Stimulated activated naive CD8-positive, alpha-beta T cell treated with anti-CD3 and anti-CD28 coated beads, Interleukin-15, amount 100 ng/mL, for 72 hours (primary cell): ENCODE measurements at regions not wholly inside any gene's neighbourhood (a gene's known extent, or its start where the extent isn't known, plus 50 kb on each side); places are given as distances from the start of the nearest gene placed in this dataset.
A peak's percentile ranks its signal among the peaks of the same experiment; 100 is the strongest.

Experiments
- ATAC-seq: fragments of 150-1000 bp; cut with Tn5 transposase; 2 replicates; pipeline ENCODE4 v1.10.0; 2021; ENCODE audit warnings: mild to moderate bottlenecking, moderate library complexity
- DNase-seq, 2 donors: peaks; one replicate each; pipeline ENCODE4 v3.0.0; 2021 to 2022
- H3K27ac Mint-ChIP-seq, 2 donors: one replicate each; pipeline ENCODE4 v1.8.0; 2022; ENCODE audit warnings: mild to moderate bottlenecking in 2 of 2, mixed read lengths in 2 of 2, moderate library complexity in 2 of 2
- H3K27me3 Mint-ChIP-seq: one replicate; pipeline ENCODE4 v1.8.0; 2022; ENCODE audit warnings: mixed read lengths
- H3K4me1 Mint-ChIP-seq: one replicate; pipeline ENCODE4 v1.8.0; 2022; ENCODE audit warnings: mild to moderate bottlenecking, mixed read lengths
- H3K4me3 Mint-ChIP-seq, 2 donors: one replicate each; pipeline ENCODE4 v1.8.0; 2022; ENCODE audit warnings: mild to moderate bottlenecking in 2 of 2, mixed read lengths in 2 of 2, moderate library complexity in 1 of 2
- H3K9me3 Mint-ChIP-seq, 2 donors: one replicate each; pipeline ENCODE4 v1.8.0; 2022; ENCODE audit warnings: mixed read lengths in 2 of 2

DNA sequence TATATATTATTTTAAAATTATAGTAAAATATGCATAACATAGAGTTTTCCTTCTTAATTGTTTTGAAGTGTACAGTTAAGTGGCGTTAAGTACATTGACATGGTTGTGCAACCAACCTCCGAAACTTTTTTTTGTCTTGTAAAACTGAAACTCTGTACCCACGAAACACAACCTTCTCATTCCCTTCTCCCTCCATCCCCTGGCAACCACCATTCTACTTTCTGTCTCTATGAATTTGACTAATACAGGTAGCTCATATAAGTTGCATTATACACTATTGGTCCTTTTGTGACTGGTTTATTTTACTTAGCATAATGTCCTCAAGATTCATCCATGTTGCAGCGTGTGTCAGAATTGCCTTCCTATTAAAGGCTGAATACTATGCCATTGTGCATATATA, 179.4 kb downstream of the SATB1 start:
- ATAC-seq (peak; percentile 94), DNase-seq (peak in 1 of 2 donors; percentile 21)
- Mint-ChIP-seq H3K27me3 (peaks cover 4% of the 10 kb centered on the region), H3K4me3 (no peak overlapping the region), H3K27ac (no peak overlapping the region), H3K4me1 (peaks cover 9% of the 10 kb centered on the region), H3K9me3 (peaks cover 0 to 4% of the 10 kb centered on the region in 2 donors)

DNA sequence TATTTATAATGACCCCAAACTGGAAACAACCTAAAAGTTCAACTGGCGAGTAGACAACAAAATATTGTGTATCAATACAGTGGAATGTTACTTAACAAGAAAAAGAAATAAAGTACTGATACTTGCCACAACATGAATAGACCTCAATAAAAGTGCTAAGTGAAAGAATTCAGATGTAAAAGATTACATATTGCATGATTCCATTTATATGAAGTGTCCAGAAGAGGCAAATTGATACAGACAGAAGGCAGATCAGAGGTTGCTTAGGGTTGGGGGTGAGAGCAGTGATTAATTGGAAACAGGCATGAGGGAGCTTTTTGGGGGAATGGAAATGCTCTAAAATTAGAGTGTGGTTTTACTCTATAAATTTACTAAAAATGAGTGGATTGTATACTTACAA, 183.3 kb downstream of the SATB1 start:
- DNase-seq (no peak), ATAC-seq (no peak)
- Mint-ChIP-seq H3K4me1 (peaks cover 9% of the 10 kb centered on the region), H3K4me3 (no peak overlapping the region), H3K27me3 (no peaks in the 10 kb centered on the region), H3K9me3 (no peaks in the 10 kb centered on the region), H3K27ac (no peak overlapping the region)

DNA sequence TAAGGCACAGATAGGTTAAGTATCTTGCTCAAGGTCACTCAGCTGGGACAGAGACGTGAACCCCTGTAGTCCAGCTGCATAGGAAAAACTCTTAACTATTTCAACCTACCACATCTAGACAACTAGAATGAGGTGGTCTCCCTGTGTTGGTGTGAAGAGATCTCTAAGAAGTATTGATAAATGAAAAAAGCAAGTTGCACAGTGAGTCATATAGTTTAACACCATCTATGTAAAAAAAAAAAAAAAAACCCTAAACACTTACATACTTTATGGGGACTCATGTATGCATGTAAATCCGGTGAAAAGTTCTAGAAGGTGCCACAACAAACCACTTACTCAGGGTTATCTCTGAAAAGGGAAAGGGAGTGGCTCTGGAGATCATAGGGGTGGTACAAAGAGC, 185.5 kb downstream of the SATB1 start:
- DNase-seq (no peak), ATAC-seq (no peak)
- H3K4me3 Mint-ChIP-seq: no peak overlapping the region
- no peak overlapping the region for H3K27ac Mint-ChIP-seq
- H3K4me1 Mint-ChIP-seq: no peaks in the 10 kb centered on the region
- no peaks in the 10 kb centered on the region for H3K9me3 Mint-ChIP-seq
- H3K27me3 Mint-ChIP-seq: no peaks in the 10 kb centered on the region

DNA sequence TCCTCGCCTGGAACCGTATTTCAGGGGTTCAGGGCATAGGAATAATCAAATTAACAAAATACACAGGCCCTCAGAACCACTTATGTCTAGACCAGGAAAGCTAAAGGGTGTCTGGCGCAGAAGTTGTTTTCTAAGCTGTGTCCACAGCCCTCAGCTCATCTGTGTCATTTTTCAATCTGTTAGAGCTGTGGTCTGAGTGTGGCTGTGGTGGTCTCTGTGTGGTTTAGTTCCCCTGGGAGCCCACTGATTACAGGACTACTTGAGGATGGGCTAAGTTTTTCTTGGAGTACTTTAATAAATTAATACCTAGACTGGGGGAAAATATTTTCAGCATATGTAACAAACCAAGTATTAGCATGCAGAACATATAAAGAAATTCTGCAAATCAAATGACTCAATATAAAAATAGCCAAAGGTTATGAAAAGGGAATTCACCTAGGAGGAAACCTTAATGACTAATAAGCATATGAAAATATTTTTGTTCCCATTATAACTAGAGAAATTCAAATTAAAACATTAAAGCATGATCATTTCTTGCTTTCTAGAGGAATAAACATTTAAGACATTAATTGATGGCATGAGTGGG, 186.3 kb downstream of the SATB1 start:
- Mint-ChIP-seq H3K27ac (no peak overlapping the region), H3K4me1 (no peaks in the 10 kb centered on the region), H3K9me3 (no peaks in the 10 kb centered on the region), H3K27me3 (no peaks in the 10 kb centered on the region), H3K4me3 (no peak overlapping the region)
- ATAC-seq (no peak), DNase-seq (no peak)

DNA sequence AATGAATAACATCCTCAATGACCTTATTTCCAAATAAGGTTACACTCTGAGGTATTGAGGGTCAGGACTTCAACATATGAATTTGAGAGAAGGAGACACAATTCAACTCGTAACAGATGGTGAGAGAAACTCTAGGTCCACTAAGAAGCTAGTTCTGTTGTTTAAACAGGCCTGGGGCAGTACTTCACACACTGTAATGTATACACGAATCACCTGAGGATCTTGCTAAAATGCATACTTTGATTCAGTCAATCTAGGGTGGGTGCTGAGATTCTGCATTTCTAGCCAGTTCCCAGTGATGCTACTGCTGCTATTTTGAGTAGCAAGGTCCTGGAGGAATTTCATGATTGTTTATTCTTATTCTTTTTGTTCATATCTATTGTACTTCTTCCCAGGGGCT, 186.8 kb downstream of the SATB1 start:
- H3K4me3 Mint-ChIP-seq: no peak overlapping the region

DNA sequence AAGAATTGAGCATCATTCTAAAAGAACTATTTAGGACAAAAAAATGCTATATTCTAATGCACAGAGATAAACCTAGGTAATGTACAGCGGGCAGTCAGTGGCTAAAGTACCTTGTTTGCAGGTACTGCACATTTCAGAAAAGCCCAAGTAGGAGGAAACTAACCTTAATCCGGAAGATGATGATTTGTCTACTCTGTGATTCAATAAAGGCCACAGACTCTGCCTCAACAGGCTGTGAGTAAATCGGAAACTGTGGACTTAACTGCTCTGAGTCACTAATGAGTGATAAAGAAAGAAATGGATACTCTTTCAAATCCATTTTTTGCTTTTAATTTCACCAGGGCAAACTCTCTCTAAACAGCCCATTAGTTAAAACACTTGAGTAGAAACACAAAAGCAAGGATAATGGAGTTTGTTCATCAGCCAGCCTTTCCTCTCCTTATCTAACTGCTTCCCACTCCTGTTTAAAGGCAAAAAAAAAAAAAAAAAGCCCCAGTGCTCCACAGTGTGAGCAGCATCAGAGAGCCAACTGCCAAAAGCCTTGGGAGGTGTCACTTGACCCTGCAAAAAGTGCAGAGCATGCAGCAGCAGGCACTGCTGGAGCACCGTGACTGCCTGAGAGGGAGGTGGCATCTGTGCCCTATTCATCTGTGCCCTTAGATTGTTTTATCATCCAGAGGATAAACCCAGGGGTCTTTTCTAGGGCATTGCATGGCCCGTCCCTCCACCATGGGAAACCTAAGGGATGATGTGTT, 187.7 kb downstream of the SATB1 start:
- ATAC-seq (peak; percentile 90), DNase-seq (peak in 1 of 2 donors; percentile 14)
- Mint-ChIP-seq H3K27me3 (no peaks in the 10 kb centered on the region), H3K4me1 (no peaks in the 10 kb centered on the region), H3K27ac (no peak overlapping the region), H3K4me3 (no peak overlapping the region), H3K9me3 (no peaks in the 10 kb centered on the region)

More for the DNA sequence above, 186.8 kb downstream of the SATB1 start:
- Mint-ChIP-seq H3K27ac (no peak overlapping the region), H3K9me3 (no peaks in the 10 kb centered on the region), H3K4me1 (no peaks in the 10 kb centered on the region), H3K27me3 (no peaks in the 10 kb centered on the region)
- DNase-seq (no peak), ATAC-seq (no peak)

DNA sequence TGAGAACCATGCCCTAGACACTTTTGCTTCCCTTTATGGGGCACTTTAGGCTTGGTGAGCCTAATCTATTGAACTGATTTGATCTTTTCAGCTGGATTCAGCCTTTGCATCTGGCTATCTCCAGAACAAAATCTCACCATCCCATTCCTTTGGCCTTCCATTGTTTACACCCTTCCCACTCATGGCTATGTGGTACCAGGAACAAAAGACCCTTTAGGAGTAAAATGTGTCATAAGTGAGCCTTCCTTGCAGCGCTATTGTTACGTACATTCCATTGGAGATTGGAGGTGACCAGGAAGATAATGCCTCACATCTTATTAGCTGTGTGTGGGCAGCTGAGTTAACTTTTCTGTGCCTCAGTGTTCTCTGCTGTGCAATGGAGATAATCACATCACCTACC, 188.4 kb downstream of the SATB1 start:
- DNase-seq (no peak), ATAC-seq (no peak)
- Mint-ChIP-seq H3K9me3 (no peaks in the 10 kb centered on the region), H3K27me3 (no peaks in the 10 kb centered on the region), H3K4me3 (no peak overlapping the region), H3K4me1 (no peaks in the 10 kb centered on the region), H3K27ac (no peak overlapping the region)

DNA sequence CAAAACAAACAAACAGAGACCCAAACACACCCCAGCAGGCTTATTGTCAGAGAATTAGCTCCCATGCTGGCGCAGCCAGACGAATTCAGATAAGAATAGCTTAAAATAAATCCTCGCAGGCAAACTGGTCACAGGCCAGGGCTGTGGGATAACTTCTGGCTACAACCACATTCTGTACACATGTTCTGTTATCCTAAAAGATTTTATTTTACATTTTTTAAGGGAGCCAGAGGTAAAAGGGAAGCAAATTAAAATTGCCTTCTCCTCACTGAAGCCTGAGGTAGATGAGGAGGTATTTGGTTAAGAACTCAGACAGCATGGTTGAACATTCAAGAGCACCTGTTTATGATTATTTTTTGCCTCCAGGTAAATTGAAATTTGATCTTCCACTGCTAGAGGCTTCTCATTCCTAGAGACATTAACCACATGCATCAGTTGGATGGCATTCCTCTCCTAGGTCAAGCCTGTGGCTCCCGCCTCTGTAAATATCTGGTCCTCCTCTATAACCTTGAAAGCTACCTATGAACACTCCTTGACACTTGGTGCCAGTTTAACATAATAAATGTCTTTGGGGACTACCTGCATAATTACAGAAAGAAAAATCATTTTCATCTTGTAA, 190.3 kb downstream of the SATB1 start:
- Mint-ChIP-seq H3K9me3 (no peaks in the 10 kb centered on the region), H3K27me3 (no peaks in the 10 kb centered on the region), H3K4me3 (no peak overlapping the region), H3K27ac (no peak overlapping the region), H3K4me1 (no peaks in the 10 kb centered on the region)
- DNase-seq (no peak), ATAC-seq (no peak)

DNA sequence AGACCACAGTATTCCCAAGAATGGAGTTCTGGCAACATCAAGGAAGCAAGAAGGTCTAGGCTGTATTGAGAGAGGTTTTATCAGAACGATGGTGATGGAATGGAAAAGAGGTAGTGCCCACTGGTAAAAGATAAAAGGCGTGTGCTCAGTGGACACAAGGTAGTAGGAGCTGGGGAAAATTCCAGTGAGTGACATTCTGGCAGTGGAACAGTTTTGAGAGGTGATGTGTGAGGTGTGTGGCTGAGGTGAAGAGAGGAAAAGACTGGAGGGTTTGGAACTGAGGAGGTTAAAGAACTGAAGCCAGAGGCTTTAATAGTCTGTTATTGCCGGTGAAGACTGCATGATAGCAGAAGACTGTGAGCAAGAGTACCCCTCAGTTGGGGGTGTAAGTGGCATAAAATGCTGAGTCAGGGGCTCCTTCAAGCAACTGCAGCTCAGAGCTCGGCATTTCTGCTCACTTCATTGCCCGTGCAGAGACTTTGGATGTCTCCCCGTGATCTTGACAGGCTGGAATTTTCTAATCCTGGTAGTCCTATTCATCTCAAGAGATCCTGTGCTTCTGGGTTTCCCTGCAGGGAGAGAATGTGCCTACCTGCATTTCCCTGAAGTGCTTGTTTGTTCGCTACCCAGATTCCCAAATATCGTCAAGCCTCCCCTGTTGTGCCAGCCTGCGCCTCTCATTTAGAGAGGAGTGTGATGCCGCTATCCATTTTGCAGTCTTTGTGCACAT, 191.0 kb downstream of the SATB1 start:
- ATAC-seq: no peak
- no peak overlapping the region for H3K4me3 Mint-ChIP-seq
- no peak overlapping the region for H3K27ac Mint-ChIP-seq
- no peaks in the 10 kb centered on the region for H3K9me3 Mint-ChIP-seq
- no peaks in the 10 kb centered on the region for H3K4me1 Mint-ChIP-seq
- no peaks in the 10 kb centered on the region for H3K27me3 Mint-ChIP-seq
- no peak for DNase-seq

DNA sequence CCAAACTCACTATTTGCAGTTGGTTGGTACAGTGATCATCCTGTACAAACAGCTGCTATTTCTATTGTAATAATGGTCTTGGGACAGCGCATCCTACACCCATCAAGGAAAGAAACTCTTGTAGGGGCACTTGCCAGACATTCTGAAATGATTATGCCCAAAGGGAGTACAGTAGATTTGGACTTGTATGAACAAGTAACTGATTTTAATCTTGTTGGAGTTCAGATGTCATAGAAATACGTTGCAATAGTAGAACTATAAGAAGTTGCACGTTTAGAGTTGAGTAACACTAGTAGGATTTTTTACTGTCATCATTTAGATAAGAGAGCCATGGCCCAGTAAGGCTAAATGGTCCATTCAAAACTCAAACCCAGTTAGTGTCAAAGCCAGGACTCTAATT, 192.8 kb downstream of the SATB1 start:
- Mint-ChIP-seq H3K4me1 (no peaks in the 10 kb centered on the region), H3K27me3 (no peaks in the 10 kb centered on the region), H3K27ac (no peak overlapping the region), H3K4me3 (no peak overlapping the region), H3K9me3 (no peaks in the 10 kb centered on the region)
- ATAC-seq (no peak), DNase-seq (no peak)

DNA sequence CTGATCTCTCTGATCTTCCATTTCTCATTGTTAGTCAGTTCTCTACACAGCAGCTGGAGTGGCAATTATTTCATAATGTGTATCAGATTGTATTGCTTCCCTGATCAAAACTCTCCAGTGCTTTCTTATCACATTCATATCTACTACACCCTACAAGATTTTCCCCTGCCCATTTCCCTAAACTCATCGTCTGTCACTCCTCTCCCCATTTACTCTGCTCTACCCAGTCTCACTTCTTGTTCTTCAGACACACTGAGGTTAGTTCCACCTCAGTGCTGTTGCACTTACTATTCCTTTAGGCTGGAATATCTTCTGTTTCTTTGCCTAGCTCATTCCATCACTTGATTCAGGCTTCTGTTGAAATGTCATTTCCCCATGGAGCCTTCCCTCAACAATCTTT, 197.1 kb downstream of the SATB1 start:
- no peaks in the 10 kb centered on the region for H3K27me3 Mint-ChIP-seq
- H3K9me3 Mint-ChIP-seq: no peaks in the 10 kb centered on the region
- no peak for ATAC-seq
- no peak overlapping the region for H3K4me3 Mint-ChIP-seq
- DNase-seq: no peak
- peaks cover 12% of the 10 kb centered on the region for H3K4me1 Mint-ChIP-seq
- no peak overlapping the region for H3K27ac Mint-ChIP-seq

DNA sequence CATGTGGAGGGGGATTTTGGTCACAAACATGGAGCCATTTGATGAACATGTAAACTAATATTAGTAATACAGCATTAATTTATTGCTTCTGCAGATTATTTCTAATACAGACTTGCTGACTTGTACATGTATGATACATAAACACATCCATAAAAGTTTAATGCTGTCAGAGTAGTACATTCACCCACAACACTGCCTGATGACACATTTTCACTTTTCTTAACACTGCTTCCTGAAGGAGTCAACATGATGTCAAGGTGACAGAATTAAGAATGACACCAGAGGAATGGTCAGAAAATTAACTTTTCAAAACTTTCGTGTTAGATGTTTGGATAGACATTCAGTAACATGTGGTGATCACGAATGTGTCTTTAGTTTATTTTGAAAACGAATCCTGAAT, 199.4 kb downstream of the SATB1 start:
- Mint-ChIP-seq H3K9me3 (no peaks in the 10 kb centered on the region), H3K4me1 (peaks cover 12% of the 10 kb centered on the region), H3K27me3 (no peaks in the 10 kb centered on the region), H3K4me3 (no peak overlapping the region), H3K27ac (no peak overlapping the region)
- DNase-seq: no peak
- ATAC-seq: no peak

DNA sequence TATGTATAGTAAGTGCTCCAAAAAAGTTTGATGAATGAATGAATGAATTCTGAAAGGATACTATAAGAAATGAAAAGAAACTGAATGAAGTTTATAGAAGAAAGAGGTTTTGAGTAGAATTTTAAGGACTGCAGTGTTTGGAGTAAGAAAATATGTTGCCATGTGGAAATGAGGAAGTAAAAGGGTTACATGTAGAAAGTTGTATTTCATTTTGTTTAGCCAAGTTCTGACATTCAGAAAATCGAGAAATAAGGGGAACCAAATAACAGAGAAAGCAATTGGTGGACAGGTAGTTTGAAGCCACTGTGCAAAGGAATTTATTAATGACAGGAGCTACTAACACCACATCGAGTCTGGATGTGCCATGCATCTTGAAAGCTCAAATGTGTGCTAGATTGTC, 200.7 kb downstream of the SATB1 start:
- peaks cover 12% of the 10 kb centered on the region for H3K4me1 Mint-ChIP-seq
- H3K27ac Mint-ChIP-seq: peak overlapping the region in 1 of 2 donors; percentile 63
- H3K4me3 Mint-ChIP-seq: no peak overlapping the region
- ATAC-seq (no peak), DNase-seq (no peak)
- H3K27me3 Mint-ChIP-seq: no peaks in the 10 kb centered on the region
- H3K9me3 Mint-ChIP-seq: no peaks in the 10 kb centered on the region

DNA sequence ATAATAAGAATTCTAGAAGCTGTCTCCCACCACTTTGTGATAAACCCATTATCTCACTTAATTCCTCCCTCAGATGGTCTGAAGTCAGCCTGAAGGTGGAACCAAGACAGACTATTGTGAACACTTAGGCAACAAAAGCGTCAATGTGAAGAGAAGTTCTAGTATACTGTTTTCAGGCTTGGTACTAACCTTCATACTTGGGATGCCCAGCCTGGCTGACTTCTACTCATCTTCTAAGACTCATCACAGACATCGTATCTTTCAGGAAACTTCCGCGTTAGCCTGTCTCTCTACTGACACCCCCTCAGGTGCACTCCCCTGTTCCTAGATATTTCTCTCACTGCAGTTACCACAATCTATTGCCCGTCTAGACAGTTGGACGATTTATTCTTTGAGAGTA, 201.2 kb downstream of the SATB1 start:
- Mint-ChIP-seq H3K27me3 (no peaks in the 10 kb centered on the region), H3K27ac (peak overlapping the region in 1 of 2 donors; percentile 63), H3K9me3 (no peaks in the 10 kb centered on the region), H3K4me1 (peaks cover 12% of the 10 kb centered on the region), H3K4me3 (peak overlapping the region in 1 of 2 donors; percentile 0)
- ATAC-seq (no peak), DNase-seq (no peak)

DNA sequence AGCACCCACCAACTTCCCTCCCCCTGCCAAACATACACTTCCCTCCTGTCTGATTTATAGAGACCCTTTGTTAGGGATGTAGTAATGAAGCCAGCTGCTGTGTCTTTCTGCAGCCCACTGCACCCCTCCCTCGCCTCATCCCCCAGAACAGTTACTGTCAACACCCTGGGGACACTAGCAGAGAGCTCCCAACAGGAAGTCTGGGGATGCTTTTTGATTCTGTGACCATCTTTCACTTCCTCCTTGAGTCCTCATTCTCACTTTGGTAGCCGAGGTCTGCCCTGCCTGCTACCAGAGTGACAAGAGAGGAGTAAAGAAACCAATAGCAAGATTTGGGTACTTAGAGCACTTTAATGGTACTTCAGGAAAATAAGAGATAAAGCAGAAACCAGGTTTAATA, 201.6 kb downstream of the SATB1 start:
- ATAC-seq: peak; percentile 64
- peak overlapping the region; percentile 0 to 29 for H3K4me3 Mint-ChIP-seq
- H3K4me1 Mint-ChIP-seq: peaks cover 12% of the 10 kb centered on the region
- H3K27me3 Mint-ChIP-seq: no peaks in the 10 kb centered on the region
- H3K27ac Mint-ChIP-seq: peak overlapping the region in 1 of 2 donors; percentile 73
- H3K9me3 Mint-ChIP-seq: no peaks in the 10 kb centered on the region
- DNase-seq: no peak

DNA sequence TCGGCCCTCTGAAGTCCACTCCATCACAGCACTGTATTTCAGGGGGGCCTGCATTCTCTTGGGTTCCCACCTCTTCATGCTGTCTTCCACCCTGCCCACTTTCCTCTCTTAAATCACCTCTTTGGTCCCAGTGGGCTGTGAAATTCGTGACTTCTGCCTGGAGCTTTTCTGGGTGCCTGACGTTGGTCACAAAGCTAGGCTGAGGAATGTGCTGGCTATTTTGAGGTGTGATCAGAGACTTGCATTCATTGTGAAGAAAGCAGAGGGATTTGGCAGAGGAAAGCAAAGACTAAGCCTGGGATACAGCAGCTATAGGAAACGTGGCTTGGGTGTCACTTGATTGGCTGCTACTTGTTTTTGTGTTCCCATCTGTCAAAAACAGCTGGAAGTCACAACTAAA, 202.5 kb downstream of the SATB1 start:
- no peaks in the 10 kb centered on the region for H3K9me3 Mint-ChIP-seq
- DNase-seq (no peak), ATAC-seq (no peak)
- H3K27ac Mint-ChIP-seq: no peak overlapping the region
- H3K27me3 Mint-ChIP-seq: no peaks in the 10 kb centered on the region
- H3K4me3 Mint-ChIP-seq: no peak overlapping the region
- H3K4me1 Mint-ChIP-seq: peaks cover 12% of the 10 kb centered on the region
